GM21786 (cell line): ENCODE measurements at regions not wholly inside any gene's neighbourhood (a gene's known extent, or its start where the extent isn't known, plus 50 kb on each side); places are given as distances from the start of the nearest gene placed in this dataset.

Source experiments
- ATAC-seq: cut with Tn5 transposase; IDR thresholded peaks from one replicate; pipeline ENCODE4 v1.9.1; 2021; ENCODE audit not compliant: unreplicated experiment

- ATAC-seq: no peak
Observed at GRCh38 chr7:84446991-84447480, 252.4 kb upstream of the SEMA3A start.

DNA sequence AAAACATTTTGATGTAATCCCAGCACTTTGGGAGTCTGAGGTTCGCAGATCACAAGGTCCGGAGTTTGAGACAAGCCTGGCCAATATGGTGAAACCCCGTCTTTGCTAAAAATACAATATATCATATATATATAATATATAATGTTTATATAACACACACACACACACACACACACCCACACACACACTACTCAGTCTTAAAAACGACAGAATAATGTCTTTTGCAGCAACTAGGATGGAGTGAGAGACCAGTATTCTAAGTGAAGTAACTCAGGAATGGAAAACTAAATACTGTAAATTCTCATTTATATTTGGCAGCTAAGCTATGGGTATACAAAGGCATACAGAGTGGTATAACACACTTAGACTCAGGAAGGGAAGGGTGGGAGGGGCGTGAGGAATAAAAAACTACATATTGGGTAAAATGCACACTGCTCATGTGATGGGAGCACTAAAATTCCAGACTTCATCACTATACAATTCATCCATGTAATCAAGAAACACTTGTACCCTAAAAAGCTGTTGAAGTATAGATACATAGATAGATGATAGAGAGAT lies 231.2 kb upstream of the SEMA3A start:
- ATAC-seq: no peak

GRCh38 chr7:84422790-84423189 lies 228.2 kb upstream of the SEMA3A start:
- no peak for ATAC-seq

- no peak for ATAC-seq
Observed at GRCh38 chr7:84412161-84412969, 217.8 kb upstream of the SEMA3A start.

DNA sequence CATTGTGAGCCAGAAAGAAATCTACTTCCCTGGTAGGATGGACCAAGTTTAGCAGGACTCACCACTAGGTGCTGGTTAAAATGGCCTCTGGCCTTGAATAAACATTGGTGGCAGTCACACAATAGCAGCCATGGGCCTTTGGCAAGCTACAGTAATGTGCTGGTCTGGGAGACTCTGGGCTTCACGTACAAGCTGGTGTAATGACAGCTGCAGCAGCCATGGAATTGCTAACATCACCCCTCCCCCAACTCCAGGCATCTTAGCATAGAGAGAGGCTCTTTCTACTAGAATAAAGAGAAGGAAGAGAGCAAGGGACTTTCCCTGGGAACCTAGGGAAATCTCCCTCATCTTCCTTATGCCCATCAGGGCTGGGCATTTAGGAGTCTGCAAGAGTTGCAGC lies 205.1 kb upstream of the SEMA3A start:
- ATAC-seq: no peak

- no peak for ATAC-seq
Observed at GRCh38 chr7:84394219-84394618, 199.6 kb upstream of the SEMA3A start.

DNA sequence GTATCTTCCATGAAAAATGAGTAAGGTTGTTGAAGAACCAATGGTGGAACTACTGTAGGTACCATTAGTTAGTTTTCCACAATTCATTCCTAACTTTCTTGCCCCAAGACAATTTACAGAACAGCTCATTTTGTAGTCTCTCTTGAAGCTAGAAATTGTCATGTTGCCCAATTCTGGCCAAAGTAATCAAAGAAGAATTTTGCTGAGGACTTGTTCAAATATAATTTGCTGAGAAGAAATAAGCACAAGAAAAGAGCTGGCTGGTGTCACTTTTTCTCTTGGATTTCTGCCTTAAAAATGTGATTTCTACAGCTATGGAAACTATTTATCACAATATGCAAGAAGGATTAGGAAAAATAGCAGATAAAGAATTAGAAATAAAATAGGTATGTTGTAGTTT lies 199.2 kb upstream of the SEMA3A start:
- ATAC-seq: no peak

GRCh38 chr7:84390845-84391244 lies 196.3 kb upstream of the SEMA3A start:
- ATAC-seq: no peak

- ATAC-seq: peak; percentile 99
Observed at GRCh38 chr7:84389242-84389641, 194.7 kb upstream of the SEMA3A start.

DNA sequence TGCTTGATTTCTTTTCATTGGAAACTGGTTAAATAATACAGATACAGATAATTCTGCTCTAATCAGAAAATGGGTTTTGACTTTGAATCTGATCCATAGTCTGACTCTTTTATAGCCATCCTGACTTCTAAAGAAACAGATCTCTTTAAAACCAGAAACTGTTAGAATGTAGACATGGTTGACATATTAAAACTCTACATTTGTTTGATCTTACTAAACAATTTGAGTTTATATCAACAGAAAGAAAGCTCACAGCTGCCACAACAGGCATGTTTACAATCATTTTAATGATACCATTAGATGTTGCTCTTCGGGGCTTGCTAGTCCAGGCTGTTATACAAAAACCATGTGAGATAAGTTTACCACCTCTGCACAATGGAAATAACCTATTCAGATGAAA lies 193.0 kb upstream of the SEMA3A start:
- ATAC-seq: no peak

- ATAC-seq: no peak
Observed at GRCh38 chr7:84384417-84384816, 189.8 kb upstream of the SEMA3A start.

GRCh38 chr7:84379446-84379845 lies 184.9 kb upstream of the SEMA3A start:
- no peak for ATAC-seq

GRCh38 chr7:84372712-84373111 lies 178.1 kb upstream of the SEMA3A start:
- no peak for ATAC-seq

DNA sequence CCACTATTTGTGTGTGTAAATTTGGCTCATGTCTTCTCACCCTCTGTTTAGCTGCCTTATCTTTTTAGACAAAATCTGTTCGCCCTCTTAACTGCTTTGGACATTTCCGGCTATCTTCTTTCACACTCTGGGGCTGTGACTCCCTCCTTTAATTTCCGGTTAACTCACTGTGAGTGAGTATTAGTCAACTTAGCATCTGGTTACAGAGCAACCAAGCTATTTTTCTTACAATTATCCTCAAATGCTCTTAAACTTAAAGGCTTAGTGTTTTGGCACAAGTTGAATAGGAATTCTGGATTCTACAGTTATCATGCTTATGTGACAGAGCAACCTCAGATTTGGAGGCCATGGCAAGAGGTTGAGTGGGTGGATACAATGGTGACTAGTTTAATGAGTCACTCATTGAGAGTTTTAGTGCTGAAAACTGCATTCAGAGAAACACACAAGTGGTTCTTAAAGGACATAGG lies 177.6 kb upstream of the SEMA3A start:
- ATAC-seq: no peak

DNA sequence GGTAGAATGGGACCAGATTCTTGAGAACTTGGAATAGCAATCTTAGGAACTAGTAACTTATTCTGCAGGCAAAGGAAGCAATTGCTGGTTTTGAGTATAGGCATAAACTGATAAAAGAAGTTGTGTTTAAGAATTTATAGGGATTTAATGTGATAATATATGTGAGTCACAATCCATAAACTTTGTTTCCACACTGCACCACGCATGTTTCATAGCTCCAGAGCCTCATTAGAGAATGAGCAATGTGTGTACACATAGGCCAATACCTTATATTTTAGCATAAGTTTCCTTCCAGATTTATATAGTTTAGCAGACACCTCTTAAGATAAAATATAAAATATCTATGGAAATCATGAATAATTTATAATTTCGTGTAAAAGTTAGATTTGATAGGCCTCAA lies 175.5 kb upstream of the SEMA3A start:
- no peak for ATAC-seq

- ATAC-seq: no peak
Observed at GRCh38 chr7:84368122-84368521, 173.5 kb upstream of the SEMA3A start.

DNA sequence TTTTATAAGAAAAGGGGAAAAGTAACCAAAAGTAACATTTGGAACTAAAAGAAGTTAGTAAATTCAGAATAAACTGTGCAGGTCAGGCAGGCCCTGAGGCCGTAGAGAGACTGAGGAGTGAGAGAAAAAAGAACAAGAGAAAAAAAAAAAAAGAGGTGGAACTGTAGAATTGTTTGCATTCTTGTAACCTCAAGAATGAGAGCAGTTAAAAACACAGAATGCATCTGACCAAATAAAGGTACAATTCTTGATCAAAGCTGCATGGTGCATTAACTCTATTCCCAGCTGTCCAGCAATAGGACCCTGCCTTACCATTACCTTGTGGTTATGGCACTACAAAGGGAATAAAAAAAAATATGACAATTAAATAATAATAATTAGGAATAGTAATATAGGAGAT lies 170.1 kb upstream of the SEMA3A start:
- ATAC-seq: no peak

- ATAC-seq: no peak
Observed at GRCh38 chr7:84363741-84364140, 169.2 kb upstream of the SEMA3A start.

- ATAC-seq: no peak
Observed at GRCh38 chr7:84362828-84363227, 168.2 kb upstream of the SEMA3A start.

GRCh38 chr7:84362360-84362759 lies 167.8 kb upstream of the SEMA3A start:
- no peak for ATAC-seq

DNA sequence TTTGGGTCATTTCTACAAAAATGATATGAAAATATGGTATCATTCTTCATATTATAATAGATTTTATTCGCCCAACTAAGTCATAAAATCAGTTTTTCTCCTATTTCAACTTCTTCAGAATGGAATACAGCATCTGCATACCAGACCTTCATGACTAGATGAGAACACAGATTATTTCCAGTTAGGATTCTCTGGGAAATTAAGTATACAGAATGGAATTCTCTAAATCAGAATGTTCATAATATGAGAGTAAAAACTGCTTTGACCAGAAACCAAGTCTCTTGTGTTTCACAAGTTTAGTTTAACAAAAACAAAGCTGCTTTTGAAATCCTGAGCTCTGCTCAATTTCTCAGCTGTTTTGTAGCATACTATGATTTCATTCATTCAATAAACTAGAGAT lies 160.3 kb upstream of the SEMA3A start:
- no peak for ATAC-seq

DNA sequence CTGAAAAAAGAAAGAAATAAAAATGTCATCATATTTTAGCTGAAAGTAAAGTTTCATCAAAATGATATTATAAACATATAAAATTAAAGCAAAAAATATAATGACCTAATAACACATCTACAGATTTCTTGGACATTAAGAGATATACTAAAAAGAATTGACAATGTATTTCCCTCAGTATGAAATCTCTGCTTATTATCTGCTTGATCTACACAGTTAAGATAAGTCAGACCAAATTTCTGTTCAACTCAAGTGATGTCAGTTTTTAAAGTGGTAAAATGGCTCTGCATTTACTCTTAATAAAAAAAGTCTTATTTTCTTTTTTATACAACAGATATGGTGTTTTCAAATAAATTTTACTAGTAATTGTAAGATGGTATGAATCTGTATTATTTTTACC lies 159.4 kb upstream of the SEMA3A start:
- no peak for ATAC-seq

GRCh38 chr7:84339306-84339705 lies 144.7 kb upstream of the SEMA3A start:
- ATAC-seq: no peak
